ENCODE measurements at regions not wholly inside any gene's neighbourhood (a gene's known extent, or its start where the extent isn't known, plus 50 kb on each side); places are given as distances from the start of the nearest gene placed in this dataset.

GRCh38 chr9:79889369-79889768 is 317.6 kb downstream of the TLE4 start:
- no peak for DNase-seq (ENCODE audit: low read depth)

GRCh38 chr9:79885093-79885857 is 313.5 kb downstream of the TLE4 start:
- no peak for DNase-seq (ENCODE audit: low read depth)

GRCh38 chr9:79884546-79884945 is 312.8 kb downstream of the TLE4 start:
- DNase-seq (ENCODE audit: low read depth): no peak

GRCh38 chr9:79883073-79883645 is 311.4 kb downstream of the TLE4 start:
- DNase-seq (ENCODE audit: low read depth): no peak

- no peak for DNase-seq (ENCODE audit: low read depth)
Measured at GRCh38 chr9:79880626-79881025, 308.9 kb downstream of the TLE4 start.

GRCh38 chr9:79877943-79878602 is 306.3 kb downstream of the TLE4 start:
- no peak for DNase-seq (ENCODE audit: low read depth)

- DNase-seq (ENCODE audit: low read depth): no peak
Measured at GRCh38 chr9:79868567-79869189, 296.9 kb downstream of the TLE4 start.

- DNase-seq (ENCODE audit: low read depth): no peak
Measured at GRCh38 chr9:79862921-79863890, 291.4 kb downstream of the TLE4 start.

- DNase-seq (ENCODE audit: low read depth): no peak
Measured at GRCh38 chr9:79858508-79858907, 286.7 kb downstream of the TLE4 start.

GRCh38 chr9:79857188-79857587 is 285.4 kb downstream of the TLE4 start:
- DNase-seq (ENCODE audit: low read depth): no peak

GRCh38 chr9:79847074-79847473 is 275.3 kb downstream of the TLE4 start:
- DNase-seq (ENCODE audit: low read depth): no peak

- DNase-seq (ENCODE audit: low read depth): no peak
Measured at GRCh38 chr9:79829566-79830302, 258.0 kb downstream of the TLE4 start.

- no peak for DNase-seq (ENCODE audit: low read depth)
Measured at GRCh38 chr9:79824265-79824664, 252.5 kb downstream of the TLE4 start.

GRCh38 chr9:79817438-79818004 is 245.8 kb downstream of the TLE4 start:
- no peak for DNase-seq (ENCODE audit: low read depth)

- DNase-seq (ENCODE audit: low read depth): no peak
Measured at GRCh38 chr9:79813258-79813638, 241.5 kb downstream of the TLE4 start.

- DNase-seq (ENCODE audit: low read depth): no peak
Measured at GRCh38 chr9:79812507-79813257, 240.9 kb downstream of the TLE4 start.

GRCh38 chr9:79812099-79812498 is 240.3 kb downstream of the TLE4 start:
- no peak for DNase-seq (ENCODE audit: low read depth)

- no peak for DNase-seq (ENCODE audit: low read depth)
Measured at GRCh38 chr9:79809931-79810330, 238.2 kb downstream of the TLE4 start.

- DNase-seq (ENCODE audit: low read depth): no peak
Measured at GRCh38 chr9:79809316-79809876, 237.6 kb downstream of the TLE4 start.

Data from forelimb muscle (tissue), 1 donor.